GM23338 (cell line): ENCODE measurements at regions not wholly inside any gene's neighbourhood (a gene's known extent, or its start where the extent isn't known, plus 50 kb on each side); places are given as distances from the start of the nearest gene placed in this dataset.
A peak's percentile ranks its signal among the peaks of the same experiment; 100 is the strongest.

Experiments
- ATAC-seq: fragments of 200-7000 bp; cut with Tn5 transposase; 3 replicates; pipeline ENCODE4 v1.9.1; 2020
- DNase-seq: peaks from one replicate; pipeline ENCODE4 v3.0.0-alpha.2; 2015; ENCODE audit warnings: low spot score
- H2AFZ ChIP-seq: fragments of 200-600 bp; sonication (generic); 2 replicates; pipeline ENCODE4 v1.8.0; 2016; ENCODE audit warnings: antibody characterized with exemption, mild to moderate bottlenecking, moderate library complexity
- H3F3A ChIP-seq: fragments of 200-600 bp; sonication (generic); replicated peaks from 2 replicates; pipeline ENCODE4 v1.8.0; 2017; ENCODE audit warnings: antibody characterized with exemption, mixed run types, low read depth
- H3K27ac ChIP-seq: fragments of 200-600 bp; sonication (generic); 2 replicates; pipeline ENCODE4 v1.6.1; 2016; ENCODE audit warnings: low read depth
- H3K27me3 ChIP-seq: fragments of 200-600 bp; sonication (generic); 2 replicates; pipeline ENCODE4 v1.8.0; 2016; ENCODE audit warnings: mild to moderate bottlenecking, mixed run types, moderate library complexity; ENCODE audit not compliant: insufficient read depth
- H3K36me3 ChIP-seq: fragments of 200-600 bp; sonication (generic); 2 replicates; pipeline ENCODE4 v1.8.0; 2016; ENCODE audit warnings: mild to moderate bottlenecking; ENCODE audit not compliant: insufficient read depth
- H3K4me1 ChIP-seq: fragments of 200-600 bp; sonication (generic); 2 replicates; pipeline ENCODE4 v1.8.0; 2016; ENCODE audit warnings: mild to moderate bottlenecking, moderate library complexity; ENCODE audit not compliant: insufficient read depth
- H3K4me2 ChIP-seq: fragments of 200-600 bp; sonication (generic); 2 replicates; pipeline ENCODE4 v1.7.1; 2017; ENCODE audit warnings: mixed run types
- H3K4me3 ChIP-seq: fragments of 200-600 bp; sonication (generic); 2 replicates; pipeline ENCODE4 v1.6.1; 2016; ENCODE audit warnings: mixed run types
- H3K79me2 ChIP-seq: fragments of 200-600 bp; sonication (generic); replicated peaks from 2 replicates; pipeline ENCODE4 v1.8.0; 2017; ENCODE audit warnings: mild to moderate bottlenecking; ENCODE audit not compliant: insufficient read depth
- H3K9me2 ChIP-seq: fragments of 200-600 bp; sonication (generic); 2 replicates; pipeline ENCODE4 v1.8.0; 2017; ENCODE audit not compliant: insufficient read depth
- H4K20me1 ChIP-seq: fragments of 200-600 bp; sonication (generic); replicated peaks from 2 replicates; pipeline ENCODE4 v1.8.0; 2017; ENCODE audit warnings: mild to moderate bottlenecking; ENCODE audit not compliant: insufficient read depth
- H3K27ac Mint-ChIP-seq: 2 replicates; pipeline ENCODE4 v1.8.0; 2020; ENCODE audit warnings: inconsistent platforms, mild to moderate bottlenecking, moderate library complexity, mixed read lengths
- H3K27me3 Mint-ChIP-seq: 3 replicates; pipeline ENCODE4 v1.8.0; 2022; ENCODE audit warnings: low read depth, mild to moderate bottlenecking, moderate library complexity, mixed read lengths, inconsistent platforms; ENCODE audit not compliant: insufficient read depth, poor library complexity
- H3K36me3 Mint-ChIP-seq: 3 replicates; pipeline ENCODE4 v1.8.0; 2021; ENCODE audit warnings: low read depth, mild to moderate bottlenecking, inconsistent platforms, moderate library complexity, mixed read lengths
- H3K4me1 Mint-ChIP-seq: 3 replicates; pipeline ENCODE4 v1.8.0; 2020; ENCODE audit warnings: mild to moderate bottlenecking, inconsistent platforms, mixed read lengths
- H3K4me3 Mint-ChIP-seq: 3 replicates; pipeline ENCODE4 v1.8.0; 2021; ENCODE audit warnings: moderate library complexity, mild to moderate bottlenecking, inconsistent platforms, mixed read lengths
- H3K9me3 Mint-ChIP-seq: 3 replicates; pipeline ENCODE4 v1.8.0; 2020; ENCODE audit warnings: moderate library complexity, mild to moderate bottlenecking, inconsistent platforms, mixed read lengths
- CREB1 ChIP-seq: fragments of 250-450 bp; sonication (Bioruptor Pico); IDR thresholded peaks from 2 replicates; pipeline ENCODE4 v1.5.0; 2020; ENCODE audit warnings: low read depth, mild to moderate bottlenecking, moderate library complexity
- CTCF ChIP-seq, 2 experiments: fragments of 200-600 bp in 1 of 2; sonication (generic) in 1 of 2; conservative IDR thresholded peaks; 2 replicates each; pipeline versions ENCODE4 v1.5.1 to v1.6.1; 2016 to 2017; ENCODE audit warnings: antibody characterized with exemption in 2 of 2, low read depth in 2 of 2, mild to moderate bottlenecking in 2 of 2, moderate library complexity in 1 of 2
- EZH2 ChIP-seq: fragments of 200-600 bp; sonication (generic); IDR thresholded peaks from one replicate; pipeline ENCODE4 v1.8.0; 2017; ENCODE audit warnings: antibody characterized with exemption, mild to moderate bottlenecking, low read depth; ENCODE audit not compliant: unreplicated experiment
- EZH2phosphoT487 ChIP-seq: fragments of 200-600 bp; sonication (generic); IDR thresholded peaks from one replicate; pipeline ENCODE4 v1.8.1; 2018; ENCODE audit warnings: antibody characterized with exemption; ENCODE audit not compliant: unreplicated experiment
- JUNB ChIP-seq: IDR thresholded peaks from one replicate; pipeline ENCODE4 v1.6.1; 2016; ENCODE audit warnings: antibody characterized with exemption; ENCODE audit not compliant: unreplicated experiment
- NANOG ChIP-seq: IDR thresholded peaks from 2 replicates; pipeline ENCODE4 v1.6.1; 2016; ENCODE audit warnings: antibody characterized with exemption, borderline replicate concordance
- POLR2AphosphoS5 ChIP-seq: IDR thresholded peaks from 2 replicates; pipeline ENCODE4 v1.6.1; 2016; ENCODE audit warnings: antibody characterized with exemption, low read depth
- STAT1 ChIP-seq: IDR thresholded peaks from one replicate; pipeline ENCODE4 v1.6.1; 2016; ENCODE audit warnings: antibody characterized with exemption; ENCODE audit not compliant: unreplicated experiment
- ZNF114 ChIP-seq: fragments of 250-450 bp; sonication (Bioruptor Pico); IDR thresholded peaks from 2 replicates; pipeline ENCODE4 v1.5.0; 2020; ENCODE audit warnings: mild to moderate bottlenecking, moderate library complexity
- ZNF331 ChIP-seq: fragments of 250-450 bp; sonication (Bioruptor Pico); IDR thresholded peaks from 2 replicates; pipeline ENCODE4 v1.5.0; 2020; ENCODE audit warnings: low read depth, mild to moderate bottlenecking, moderate library complexity
- TF ChIP-seq, protein P1 (sequence below): IDR thresholded peaks from one replicate; pipeline ENCODE4 v1.6.1; 2018; ENCODE audit warnings: antibody characterized with exemption; ENCODE audit not compliant: unreplicated experiment

DNA sequence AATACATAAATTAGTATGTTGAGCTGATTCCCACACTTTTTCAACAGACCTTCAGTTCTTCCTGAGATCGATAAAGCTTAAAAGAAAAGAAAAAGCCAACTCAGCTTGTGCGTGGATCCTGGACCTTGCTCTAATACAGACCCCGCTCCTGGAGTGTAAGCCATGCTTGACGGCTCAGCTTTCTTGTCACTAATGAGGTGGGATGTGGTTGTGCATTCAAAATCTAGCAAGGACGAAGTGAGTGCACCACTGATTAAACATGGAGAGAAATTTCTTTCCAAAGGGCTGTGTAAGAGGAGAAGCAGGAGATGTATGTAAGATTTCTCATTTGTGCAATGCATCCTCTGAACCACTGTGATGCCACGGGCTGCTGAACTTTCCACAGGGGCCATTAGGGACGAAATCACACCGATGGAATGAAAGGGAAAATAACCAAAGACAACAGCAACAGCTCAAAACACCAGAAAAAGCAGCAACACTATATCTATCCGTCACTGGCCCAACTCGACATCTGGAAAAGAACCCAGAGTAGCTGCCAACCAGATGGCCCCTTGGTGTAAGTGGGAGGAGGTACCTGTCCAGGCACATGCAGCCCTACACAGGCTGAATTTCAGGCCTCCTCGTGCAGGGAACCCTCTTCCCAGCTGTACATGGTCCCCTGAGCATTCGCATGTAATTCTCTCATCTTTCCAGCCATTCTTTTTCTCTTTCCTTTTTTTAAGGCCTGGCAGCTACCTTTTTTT is 178.9 kb downstream of the SREK1 start:
- Mint-ChIP-seq H3K4me3 (no peak overlapping the region), H3K36me3 (no peaks in the 10 kb centered on the region), H3K4me1 (no peaks in the 10 kb centered on the region), H3K27me3 (peaks cover 3% of the 10 kb centered on the region), H3K27ac (no peak overlapping the region), H3K9me3 (no peaks in the 10 kb centered on the region; the same call in 2 of the 3 replicates)
- H3K36me3 ChIP-seq = no peaks in the 10 kb centered on the region
- H3K4me3 ChIP-seq = no peak overlapping the region
- no peaks in the 10 kb centered on the region for H3F3A ChIP-seq
- ATAC-seq (no peak), DNase-seq (no peak)
- TF ChIP-seq NANOG = no peak
- no peak for TF ChIP-seq POLR2AphosphoS5
- TF ChIP-seq, protein P1, sequence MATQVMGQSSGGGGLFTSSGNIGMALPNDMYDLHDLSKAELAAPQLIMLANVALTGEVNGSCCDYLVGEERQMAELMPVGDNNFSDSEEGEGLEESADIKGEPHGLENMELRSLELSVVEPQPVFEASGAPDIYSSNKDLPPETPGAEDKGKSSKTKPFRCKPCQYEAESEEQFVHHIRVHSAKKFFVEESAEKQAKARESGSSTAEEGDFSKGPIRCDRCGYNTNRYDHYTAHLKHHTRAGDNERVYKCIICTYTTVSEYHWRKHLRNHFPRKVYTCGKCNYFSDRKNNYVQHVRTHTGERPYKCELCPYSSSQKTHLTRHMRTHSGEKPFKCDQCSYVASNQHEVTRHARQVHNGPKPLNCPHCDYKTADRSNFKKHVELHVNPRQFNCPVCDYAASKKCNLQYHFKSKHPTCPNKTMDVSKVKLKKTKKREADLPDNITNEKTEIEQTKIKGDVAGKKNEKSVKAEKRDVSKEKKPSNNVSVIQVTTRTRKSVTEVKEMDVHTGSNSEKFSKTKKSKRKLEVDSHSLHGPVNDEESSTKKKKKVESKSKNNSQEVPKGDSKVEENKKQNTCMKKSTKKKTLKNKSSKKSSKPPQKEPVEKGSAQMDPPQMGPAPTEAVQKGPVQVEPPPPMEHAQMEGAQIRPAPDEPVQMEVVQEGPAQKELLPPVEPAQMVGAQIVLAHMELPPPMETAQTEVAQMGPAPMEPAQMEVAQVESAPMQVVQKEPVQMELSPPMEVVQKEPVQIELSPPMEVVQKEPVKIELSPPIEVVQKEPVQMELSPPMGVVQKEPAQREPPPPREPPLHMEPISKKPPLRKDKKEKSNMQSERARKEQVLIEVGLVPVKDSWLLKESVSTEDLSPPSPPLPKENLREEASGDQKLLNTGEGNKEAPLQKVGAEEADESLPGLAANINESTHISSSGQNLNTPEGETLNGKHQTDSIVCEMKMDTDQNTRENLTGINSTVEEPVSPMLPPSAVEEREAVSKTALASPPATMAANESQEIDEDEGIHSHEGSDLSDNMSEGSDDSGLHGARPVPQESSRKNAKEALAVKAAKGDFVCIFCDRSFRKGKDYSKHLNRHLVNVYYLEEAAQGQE = no peak
- TF ChIP-seq ZNF114 (CRISPR knock-in tag) = no peak
- TF ChIP-seq EZH2phosphoT487 = no peak
- no peak for TF ChIP-seq CTCF (conservative IDR thresholded peaks at IDR 0.05; ENCODE audit: low read depth in 2 of 2)
- no peak for TF ChIP-seq CREB1 (CRISPR knock-in tag)
- H3K79me2 ChIP-seq = no peaks in the 10 kb centered on the region
- H3K9me2 ChIP-seq = peaks cover 21% of the 10 kb centered on the region
- no peaks in the 10 kb centered on the region for H3K4me1 ChIP-seq
- no peak overlapping the region for H3K4me2 ChIP-seq
- H3K27ac ChIP-seq = no peak overlapping the region
- peak overlapping the region; percentile 52; the same call in 1 of the 2 replicates for H2AFZ ChIP-seq
- H4K20me1 ChIP-seq = no peaks in the 10 kb centered on the region
- H3K27me3 ChIP-seq = no peaks in the 10 kb centered on the region

- no peak for DNase-seq
- no peak for ATAC-seq
- H3K27me3 Mint-ChIP-seq = peaks cover 3% of the 10 kb centered on the region
- Histone ChIP-seq H3F3A (no peaks in the 10 kb centered on the region), H3K4me2 (no peak overlapping the region), H3K4me1 (no peaks in the 10 kb centered on the region), H3K36me3 (no peaks in the 10 kb centered on the region), H3K9me2 (peaks cover 21% of the 10 kb centered on the region), H3K4me3 (no peak overlapping the region), H4K20me1 (no peaks in the 10 kb centered on the region), H3K27me3 (no peaks in the 10 kb centered on the region), H3K27ac (no peak overlapping the region), H2AFZ (peak overlapping the region; percentile 52; the same call in 1 of the 2 replicates), H3K79me2 (no peaks in the 10 kb centered on the region)
- no peaks in the 10 kb centered on the region for H3K4me1 Mint-ChIP-seq
- no peaks in the 10 kb centered on the region; the same call in 2 of the 3 replicates for H3K9me3 Mint-ChIP-seq
- no peaks in the 10 kb centered on the region for H3K36me3 Mint-ChIP-seq
- no peak overlapping the region for H3K27ac Mint-ChIP-seq
- H3K4me3 Mint-ChIP-seq = no peak overlapping the region
- TF ChIP-seq EZH2phosphoT487 (no peak), JUNB (no peak), ZNF331 (CRISPR knock-in tag) (no peak), CREB1 (CRISPR knock-in tag) (no peak), EZH2 (no peak), STAT1 (no peak)
Measured at GRCh38 chr5:66323529-66323895, 179.4 kb downstream of the SREK1 start.
